HCT116 (cell line): ENCODE measurements at regions not wholly inside any gene's neighbourhood (a gene's known extent, or its start where the extent isn't known, plus 50 kb on each side); places are given as distances from the start of the nearest gene placed in this dataset.

Experiments
- ATAC-seq: fragments of 200-7000 bp; cut with Tn5 transposase; 2 replicates; pipeline ENCODE4 v1.9.1; 2020; ENCODE audit warnings: mild to moderate bottlenecking, moderate library complexity
- BruUV-seq: library from RNA; stranded (reverse); fragments of 400-500 nt; replicated peaks from 2 replicates; lab custom pipeline; 2021; lab: Mats Ljungman, UMichigan
- CTCF ChIA-PET: fragments of 300-600 bp; sonication (Branson Sonifier 250); formaldehyde crosslinking; loops from one replicate; lab custom pipeline; 2021; ENCODE audit warnings: antibody characterized with exemption; lab: Charles Lee
- POLR2A ChIA-PET: fragments of 300-600, 350-600 bp; sonication (Branson Sonifier 250); formaldehyde crosslinking; loops from one replicate; lab custom pipeline; 2021; ENCODE audit warnings: antibody characterized with exemption; lab: Charles Lee
- RAD21 ChIA-PET, 2 experiments: fragments of 300-600 bp; sonication (Branson Sonifier 250); formaldehyde crosslinking; loops; one replicate each; lab custom pipeline; 2023; ENCODE audit warnings: low total read pairs in 2 of 2; ENCODE audit not compliant: uncharacterized antibody in 2 of 2, unreplicated experiment in 2 of 2, low non-redundant PET in 1 of 2; lab: Charles Lee
- DNase-seq: peaks from one replicate; pipeline ENCODE4 v3.0.0-alpha.2; 2010; ENCODE audit warnings: low read depth, low spot score
- H2AFZ ChIP-seq: fragments of 200-600 bp; shearing (Covaris generic), sonication (generic); 2 replicates; pipeline ENCODE4 v1.6.1; 2017; ENCODE audit warnings: low read depth, mixed run types, mixed read lengths, antibody characterized with exemption, low read length; ENCODE audit not compliant: poor library complexity, severe bottlenecking
- H3K27ac ChIP-seq: 2 replicates; pipeline ENCODE4 v1.5.1; 2012; ENCODE audit warnings: low read depth, low read length
- H3K27me3 ChIP-seq: fragments of 200-600 bp; sonication (generic); 2 replicates; pipeline ENCODE4 v1.6.1; 2016; ENCODE audit warnings: mixed run types, low read length, mixed read lengths; ENCODE audit not compliant: insufficient read depth
- H3K36me3 ChIP-seq, 2 experiments: fragments of 200-500 bp in 1 of 2; fragments of 200-600 bp in 1 of 2; sonication (Bioruptor generic) in 1 of 2; sonication (generic) in 1 of 2; 2 replicates each; pipeline versions ENCODE4 v1.5.1 to v1.6.1; 2014 to 2016; ENCODE audit warnings: low read length in 2 of 2, inconsistent platforms in 1 of 2, mixed read lengths in 1 of 2, mixed run types in 1 of 2; ENCODE audit not compliant: insufficient read depth in 2 of 2, control insufficient read depth in 1 of 2
- H3K4me1 ChIP-seq, 2 experiments: fragments of 200-600 bp in 1 of 2; sonication (generic) in 1 of 2; 2 replicates each; pipeline versions ENCODE4 v1.5.1 to v1.6.1; 2012 to 2017; ENCODE audit warnings: low read length in 2 of 2, inconsistent platforms in 1 of 2, mild to moderate bottlenecking in 1 of 2, mixed read lengths in 1 of 2, mixed run types in 1 of 2, moderate library complexity in 1 of 2; ENCODE audit not compliant: insufficient read depth in 2 of 2, control insufficient read depth in 1 of 2
- H3K4me2 ChIP-seq: fragments of 200-600 bp; sonication (generic); 2 replicates; pipeline ENCODE4 v1.6.1; 2017; ENCODE audit warnings: mixed run types, low read length, mixed read lengths
- H3K4me3 ChIP-seq, 2 experiments: fragments of 200-600 bp in 1 of 2; sonication (generic) in 1 of 2; replicated peaks in 1 of 2; 2 replicates each; pipeline ENCODE4 v1.5.1; 2011 to 2016; ENCODE audit warnings: low read length in 2 of 2, control low read depth in 1 of 2, low read depth in 1 of 2, mild to moderate bottlenecking in 1 of 2, mixed read lengths in 1 of 2, mixed run types in 1 of 2
- H3K79me2 ChIP-seq: fragments of 200-600 bp; sonication (generic); 2 replicates; pipeline ENCODE4 v1.6.1; 2017; ENCODE audit warnings: mild to moderate bottlenecking, mixed run types, low read length, moderate library complexity, mixed read lengths; ENCODE audit not compliant: insufficient read depth
- H3K9ac ChIP-seq: fragments of 200-600 bp; sonication (generic); 2 replicates; pipeline ENCODE4 v1.6.1; 2016; ENCODE audit warnings: low read length, mixed read lengths
- H3K9me2 ChIP-seq: fragments of 200-600 bp; sonication (generic), shearing (Covaris generic); 2 replicates; pipeline ENCODE4 v1.6.1; 2017; ENCODE audit warnings: mixed run types, mild to moderate bottlenecking, moderate library complexity; ENCODE audit not compliant: insufficient read depth
- H3K9me3 ChIP-seq, 2 experiments: fragments of 200-500 bp in 1 of 2; fragments of 200-600 bp in 1 of 2; sonication (Bioruptor generic) in 1 of 2; sonication (generic) in 1 of 2; 2 replicates each; pipeline ENCODE4 v1.6.1; 2014 to 2017; ENCODE audit warnings: low read length in 2 of 2, mixed read lengths in 2 of 2, inconsistent platforms in 1 of 2, low read depth in 1 of 2, mild to moderate bottlenecking in 1 of 2, mixed run types in 1 of 2, moderate library complexity in 1 of 2; ENCODE audit not compliant: control insufficient read depth in 1 of 2, insufficient read depth in 1 of 2
- H4K20me1 ChIP-seq: fragments of 200-600 bp; sonication (generic), shearing (Covaris generic); 2 replicates; pipeline ENCODE4 v1.6.1; 2017; ENCODE audit warnings: mixed run types, mild to moderate bottlenecking, moderate library complexity; ENCODE audit not compliant: insufficient read depth
- CBX3 ChIP-seq: IDR thresholded peaks from 2 replicates; pipeline ENCODE4 v1.6.1; 2012; ENCODE audit warnings: low read depth
- CEBPB ChIP-seq: IDR thresholded peaks from 2 replicates; pipeline ENCODE4 v1.6.1; 2012; ENCODE audit warnings: low read depth
- ELF1 ChIP-seq: IDR thresholded peaks from 2 replicates; pipeline ENCODE4 v1.6.1; 2012; ENCODE audit warnings: low read depth, borderline replicate concordance
- JUND ChIP-seq: IDR thresholded peaks from 2 replicates; pipeline ENCODE4 v1.6.1; 2012
- RAD21 ChIP-seq: IDR thresholded peaks from 2 replicates; pipeline ENCODE4 v1.6.1; 2012; ENCODE audit warnings: low read depth, mild to moderate bottlenecking
- SP1 ChIP-seq: IDR thresholded peaks from 2 replicates; pipeline ENCODE4 v1.6.1; 2012; ENCODE audit warnings: low read depth
- TCF7L2 ChIP-seq: IDR thresholded peaks from 2 replicates; pipeline ENCODE4 v1.7.0; 2011; ENCODE audit warnings: borderline replicate concordance, inconsistent platforms; ENCODE audit not compliant: insufficient read depth, insufficient read length; ENCODE audit errors: extremely low read depth
- intact Hi-C: fragments of 100-400 bp; cut with micrococcal nuclease; formaldehyde crosslinking; loops from 2 replicates; pipeline ENCODE4 v1.10.0; 2022
- TF ChIP-seq, protein P1 (sequence below): IDR thresholded peaks from 2 replicates; pipeline ENCODE4 v1.6.1; 2012
- TF ChIP-seq, protein P2 (sequence below): IDR thresholded peaks from 2 replicates; pipeline ENCODE4 v1.6.1; 2012
- TF ChIP-seq, protein P3 (sequence below): IDR thresholded peaks from 2 replicates; pipeline ENCODE4 v1.6.1; 2011; ENCODE audit warnings: mild to moderate bottlenecking, low read length, moderate library complexity; ENCODE audit not compliant: insufficient replicate concordance; ENCODE audit errors: extremely low read depth

DNA sequence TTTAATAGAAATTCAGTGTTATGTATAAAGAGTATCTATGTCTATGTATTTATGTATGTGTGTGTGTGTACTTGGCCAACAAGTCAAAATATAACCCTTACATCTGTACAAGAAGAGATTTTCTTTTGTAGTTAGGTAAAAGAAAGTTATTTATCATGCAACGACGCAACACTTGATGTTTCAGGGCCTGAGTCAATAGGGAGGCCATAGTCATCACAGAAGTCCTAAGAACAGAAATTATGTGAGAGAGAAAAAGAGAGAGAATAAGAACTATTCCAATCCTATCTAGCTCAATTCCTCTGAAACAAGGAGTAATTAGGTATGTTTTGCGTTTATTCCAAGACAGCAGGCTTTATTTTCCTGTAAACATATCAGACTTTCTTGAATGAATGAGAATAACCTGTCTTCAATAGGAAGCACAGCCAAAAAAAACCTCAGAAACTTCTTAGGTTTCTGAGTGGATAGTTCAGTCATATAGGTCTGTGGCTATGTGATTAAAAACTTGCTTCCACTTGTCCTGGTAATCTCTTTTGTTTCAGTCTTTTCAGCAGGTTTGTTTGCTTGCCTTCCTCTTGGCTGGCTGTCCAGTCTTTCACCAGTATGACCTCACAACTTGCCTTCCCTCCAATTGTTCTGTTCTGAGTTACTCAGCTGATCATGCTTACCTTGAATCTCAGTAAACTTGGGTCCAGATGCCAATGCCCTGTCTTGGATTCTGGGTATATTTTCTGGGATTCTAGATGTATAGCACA is 382.4 kb upstream of the GBE1 start (continued):
- TF ChIP-seq, protein P1, sequence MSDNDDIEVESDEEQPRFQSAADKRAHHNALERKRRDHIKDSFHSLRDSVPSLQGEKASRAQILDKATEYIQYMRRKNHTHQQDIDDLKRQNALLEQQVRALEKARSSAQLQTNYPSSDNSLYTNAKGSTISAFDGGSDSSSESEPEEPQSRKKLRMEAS, result no peak
- TF ChIP-seq CBX3 (no peak), ELF1 (no peak), CEBPB (no peak), JUND (no peak), SP1 (no peak), TCF7L2 (no peak)
- TF ChIP-seq, protein P2, sequence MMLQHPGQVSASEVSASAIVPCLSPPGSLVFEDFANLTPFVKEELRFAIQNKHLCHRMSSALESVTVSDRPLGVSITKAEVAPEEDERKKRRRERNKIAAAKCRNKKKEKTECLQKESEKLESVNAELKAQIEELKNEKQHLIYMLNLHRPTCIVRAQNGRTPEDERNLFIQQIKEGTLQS, result no peak
- TF ChIP-seq, protein P3, sequence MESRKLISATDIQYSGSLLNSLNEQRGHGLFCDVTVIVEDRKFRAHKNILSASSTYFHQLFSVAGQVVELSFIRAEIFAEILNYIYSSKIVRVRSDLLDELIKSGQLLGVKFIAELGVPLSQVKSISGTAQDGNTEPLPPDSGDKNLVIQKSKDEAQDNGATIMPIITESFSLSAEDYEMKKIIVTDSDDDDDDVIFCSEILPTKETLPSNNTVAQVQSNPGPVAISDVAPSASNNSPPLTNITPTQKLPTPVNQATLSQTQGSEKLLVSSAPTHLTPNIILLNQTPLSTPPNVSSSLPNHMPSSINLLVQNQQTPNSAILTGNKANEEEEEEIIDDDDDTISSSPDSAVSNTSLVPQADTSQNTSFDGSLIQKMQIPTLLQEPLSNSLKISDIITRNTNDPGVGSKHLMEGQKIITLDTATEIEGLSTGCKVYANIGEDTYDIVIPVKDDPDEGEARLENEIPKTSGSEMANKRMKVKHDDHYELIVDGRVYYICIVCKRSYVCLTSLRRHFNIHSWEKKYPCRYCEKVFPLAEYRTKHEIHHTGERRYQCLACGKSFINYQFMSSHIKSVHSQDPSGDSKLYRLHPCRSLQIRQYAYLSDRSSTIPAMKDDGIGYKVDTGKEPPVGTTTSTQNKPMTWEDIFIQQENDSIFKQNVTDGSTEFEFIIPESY, result no peak

DNA sequence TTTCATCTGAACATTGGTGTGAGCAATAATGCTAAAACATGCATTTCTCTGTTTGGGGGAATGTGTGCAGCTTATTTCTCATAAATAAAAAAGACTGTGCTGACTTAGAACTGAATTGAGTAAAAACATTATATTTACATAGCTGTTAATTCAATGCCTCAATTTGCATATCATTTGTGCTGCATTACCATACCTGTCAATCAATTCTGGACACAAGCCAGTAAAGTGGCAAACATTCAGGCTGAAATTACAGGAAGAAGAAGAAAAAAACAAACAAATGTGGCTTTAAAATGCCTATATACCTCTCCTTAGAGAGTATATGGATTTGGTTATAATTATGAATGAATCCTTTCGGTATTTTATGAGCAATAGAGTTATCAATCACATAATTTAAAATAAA is 380.1 kb upstream of the GBE1 start:
- Histone ChIP-seq H3K27ac (no peak overlapping the region), H3K79me2 (no peaks in the 10 kb centered on the region), H3K9me2 (no peaks in the 10 kb centered on the region), H3K27me3 (no peaks in the 10 kb centered on the region), H3K4me1 (no peaks in the 10 kb centered on the region), H3K4me2 (no peak overlapping the region), H3K9ac (no peak overlapping the region), H3K4me3 (no peak overlapping the region), H3K36me3 (no peaks in the 10 kb centered on the region), H2AFZ (no peak overlapping the region), H4K20me1 (no peaks in the 10 kb centered on the region; the same call in 1 of the 2 replicates), H3K9me3 (no peaks in the 10 kb centered on the region)
- RAD21 ChIA-PET, result no interaction called here
- no peak for ATAC-seq
- DNase-seq, result no peak
- intact Hi-C loops, result no loop called here
- POLR2A ChIA-PET, result no interaction called here
- CTCF ChIA-PET, result no interaction called here
- BruUV-seq, result no TSS peak
- TF ChIP-seq SP1 (no peak), CEBPB (no peak), RAD21 (no peak)
